H4 (cell line): ENCODE measurements at regions not wholly inside any gene's neighbourhood (a gene's known extent, or its start where the extent isn't known, plus 50 kb on each side); places are given as distances from the start of the nearest gene placed in this dataset.

ENCODE experiments used
- DNase-seq: peaks from one replicate; pipeline ENCODE4 v3.0.0-alpha.2; 2015; ENCODE audit warnings: low spot score

DNA sequence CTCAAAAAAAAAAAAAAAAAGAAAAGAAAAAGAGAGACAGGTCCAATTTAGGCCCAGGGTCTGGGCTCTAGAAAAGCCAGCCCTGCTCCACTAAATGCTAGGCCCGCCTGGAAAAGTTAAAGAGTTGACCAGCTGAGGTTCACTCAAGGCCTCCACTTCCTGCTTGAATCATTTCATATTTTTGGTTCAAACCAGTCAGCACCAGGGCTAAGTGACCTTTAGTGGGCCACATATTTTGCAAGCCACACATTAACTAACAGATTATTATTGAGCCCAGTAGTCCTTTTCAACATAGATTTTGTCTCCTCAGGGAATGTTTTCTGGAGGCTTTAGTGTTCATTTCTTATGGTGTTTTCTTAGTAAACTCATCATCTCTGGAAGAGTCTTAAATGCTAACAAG lies 156.6 kb downstream of the TLR4 start:
- no peak for DNase-seq

DNA sequence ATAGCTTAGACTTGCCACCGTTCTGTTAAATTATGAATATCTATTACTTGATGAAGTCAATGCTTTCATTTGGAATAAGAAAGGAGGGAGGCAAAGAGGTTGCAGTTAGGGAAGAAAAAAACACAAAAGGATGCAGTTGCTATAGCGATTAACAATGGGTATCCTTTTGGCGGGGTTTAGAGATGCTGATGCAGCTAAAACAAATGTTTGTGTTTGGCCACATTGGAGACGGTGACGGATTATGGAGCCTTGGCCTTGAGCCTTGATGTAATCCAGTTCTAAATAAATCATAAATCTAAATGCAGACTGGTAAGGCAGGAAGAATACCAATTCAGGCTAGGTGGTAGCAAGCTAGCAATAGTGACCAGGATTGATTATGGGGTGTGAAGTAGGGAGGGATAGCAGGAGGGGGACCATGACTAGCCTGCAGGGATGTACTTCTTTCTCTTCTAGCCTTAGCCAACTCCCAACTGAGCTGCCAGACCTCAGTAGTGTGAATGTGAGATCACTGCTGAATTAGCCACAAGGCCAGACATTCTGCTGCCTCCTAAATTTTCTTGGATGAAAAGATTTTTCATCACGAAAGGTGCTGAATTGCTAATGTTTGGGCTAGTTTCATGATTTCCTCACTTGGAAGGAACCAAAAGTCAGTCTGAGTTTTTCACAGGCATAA lies 160.3 kb downstream of the TLR4 start:
- no peak for DNase-seq

- no peak for DNase-seq
These were observed 164.4 kb downstream of the TLR4 start for GRCh38 chr9:117868594-117868993.

- no peak for DNase-seq
These were observed 165.1 kb downstream of the TLR4 start for GRCh38 chr9:117869287-117869686.

DNA sequence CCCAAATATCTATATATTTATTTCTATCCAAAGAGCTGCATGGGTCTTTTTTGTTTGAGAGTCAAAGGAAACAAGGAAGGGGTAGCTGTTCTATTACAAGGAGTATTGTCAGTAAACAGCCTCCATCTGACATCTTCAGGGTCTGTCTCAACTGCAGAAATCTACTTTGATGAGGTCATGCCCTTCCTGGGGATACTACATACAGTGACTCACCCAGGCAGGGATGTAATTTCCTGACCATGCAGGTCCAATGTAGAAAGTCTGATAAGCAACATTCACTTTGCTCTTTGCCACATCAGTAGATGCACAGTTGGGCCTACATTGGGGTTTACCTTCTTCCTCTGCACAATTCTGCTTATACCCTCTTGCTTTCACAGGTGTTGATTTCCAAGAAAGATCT lies 165.5 kb downstream of the TLR4 start:
- DNase-seq, result no peak

DNA sequence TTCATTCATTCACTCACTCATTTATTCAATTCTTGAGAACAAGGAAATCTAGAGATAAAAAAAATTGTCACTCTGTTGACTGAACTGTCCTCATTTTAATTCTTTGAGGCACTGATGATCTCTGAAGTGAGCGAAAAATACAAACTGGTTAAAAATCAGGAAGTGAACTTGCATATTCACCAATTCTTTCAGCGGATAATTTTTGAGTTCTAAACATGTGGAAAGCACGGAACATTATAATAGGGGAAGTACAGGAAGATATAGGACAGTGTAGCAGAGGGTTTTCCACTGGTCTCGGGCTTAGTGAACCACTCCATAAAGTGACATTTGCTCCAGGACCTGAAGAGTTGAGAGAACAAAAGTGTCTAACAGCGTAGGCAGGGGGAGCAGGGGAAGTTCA lies 169.5 kb downstream of the TLR4 start:
- DNase-seq, result no peak

- DNase-seq, result no peak
These were observed 171.7 kb downstream of the TLR4 start for GRCh38 chr9:117875886-117876285.

GRCh38 chr9:117882171-117882570 lies 178.0 kb downstream of the TLR4 start:
- no peak for DNase-seq

GRCh38 chr9:117886616-117887015 lies 182.4 kb downstream of the TLR4 start:
- DNase-seq, result no peak

DNA sequence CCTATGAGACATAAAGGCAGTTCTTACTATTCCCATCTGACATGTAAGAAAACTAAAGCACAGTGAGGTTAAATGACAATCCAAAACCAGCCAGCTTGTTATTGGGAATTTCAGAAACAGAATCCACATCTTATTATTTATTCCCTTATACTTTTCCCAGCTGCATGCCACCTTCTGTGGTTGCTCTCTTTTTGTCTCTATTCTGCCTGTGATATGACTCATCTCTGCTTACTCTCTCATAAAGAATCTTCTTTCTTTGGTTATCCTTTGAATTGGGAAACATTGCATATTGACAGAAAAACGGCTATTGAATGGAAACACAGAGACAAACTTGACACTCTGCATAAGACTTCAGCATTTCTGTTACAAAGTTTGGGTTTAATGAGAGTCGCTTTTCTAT lies 183.2 kb downstream of the TLR4 start:
- no peak for DNase-seq

- no peak for DNase-seq
These were observed 183.7 kb downstream of the TLR4 start for GRCh38 chr9:117887941-117888340.

- DNase-seq, result no peak
These were observed 199.2 kb downstream of the TLR4 start for GRCh38 chr9:117903453-117903852.

GRCh38 chr9:117906763-117907162 lies 202.6 kb downstream of the TLR4 start:
- no peak for DNase-seq

DNA sequence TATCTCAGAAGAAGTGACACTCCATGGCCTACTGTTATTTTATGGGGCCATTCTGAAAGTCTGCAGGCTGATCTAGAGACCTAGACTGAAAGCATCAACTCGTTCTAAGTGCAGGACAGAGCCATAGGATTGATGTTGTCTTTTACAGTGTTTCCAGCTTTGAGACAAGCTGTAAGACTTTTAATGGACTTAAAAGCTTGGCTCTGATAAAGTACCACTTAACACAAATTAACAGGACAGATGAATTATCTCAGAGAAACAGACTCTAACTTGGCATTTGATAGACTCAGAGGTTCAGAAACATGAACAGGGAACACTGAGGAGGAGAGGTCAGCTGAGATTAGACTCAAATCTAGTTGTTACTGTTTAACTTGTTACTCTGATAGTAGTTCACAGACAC lies 203.2 kb downstream of the TLR4 start:
- no peak for DNase-seq

DNA sequence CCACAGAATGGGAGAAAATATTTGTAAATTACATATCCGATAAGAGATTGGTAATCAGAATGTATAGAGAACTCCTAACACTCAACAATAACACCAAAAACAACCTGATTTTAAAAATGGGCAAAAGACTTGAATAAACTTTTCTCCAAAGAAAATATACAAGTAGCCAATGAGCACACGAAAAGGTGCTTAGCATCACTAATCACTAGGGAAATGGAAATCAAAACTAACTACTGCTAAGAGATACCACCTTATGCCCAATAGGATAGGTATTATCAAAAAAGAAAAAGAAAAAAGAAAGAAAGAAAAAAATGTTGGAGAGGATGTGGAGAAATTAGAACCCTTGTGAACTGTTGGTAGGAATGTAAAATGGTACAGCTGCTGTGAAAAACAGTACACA lies 212.1 kb downstream of the TLR4 start:
- DNase-seq, result no peak

DNA sequence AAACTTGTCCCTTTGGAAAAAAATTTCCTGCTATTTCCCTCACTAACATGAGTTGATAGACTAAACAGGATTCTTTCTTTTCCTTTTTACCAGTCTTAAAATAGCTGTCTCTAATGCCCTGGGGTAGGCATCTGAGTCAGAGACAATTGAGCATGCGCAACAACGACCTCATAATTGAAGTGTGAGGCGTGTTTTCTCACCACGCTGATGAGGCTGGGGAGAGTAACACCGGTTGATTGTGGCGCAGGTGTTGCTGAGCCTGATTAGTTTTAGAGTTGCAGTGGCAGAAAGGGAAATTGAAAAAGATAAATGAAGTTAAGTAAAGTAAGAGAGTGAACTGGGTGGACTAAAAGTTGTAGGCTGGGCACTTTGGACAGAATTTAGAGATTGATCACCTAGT lies 213.7 kb downstream of the TLR4 start:
- DNase-seq, result no peak

- DNase-seq, result no peak
These were observed 215.3 kb downstream of the TLR4 start for GRCh38 chr9:117919538-117919937.

DNA sequence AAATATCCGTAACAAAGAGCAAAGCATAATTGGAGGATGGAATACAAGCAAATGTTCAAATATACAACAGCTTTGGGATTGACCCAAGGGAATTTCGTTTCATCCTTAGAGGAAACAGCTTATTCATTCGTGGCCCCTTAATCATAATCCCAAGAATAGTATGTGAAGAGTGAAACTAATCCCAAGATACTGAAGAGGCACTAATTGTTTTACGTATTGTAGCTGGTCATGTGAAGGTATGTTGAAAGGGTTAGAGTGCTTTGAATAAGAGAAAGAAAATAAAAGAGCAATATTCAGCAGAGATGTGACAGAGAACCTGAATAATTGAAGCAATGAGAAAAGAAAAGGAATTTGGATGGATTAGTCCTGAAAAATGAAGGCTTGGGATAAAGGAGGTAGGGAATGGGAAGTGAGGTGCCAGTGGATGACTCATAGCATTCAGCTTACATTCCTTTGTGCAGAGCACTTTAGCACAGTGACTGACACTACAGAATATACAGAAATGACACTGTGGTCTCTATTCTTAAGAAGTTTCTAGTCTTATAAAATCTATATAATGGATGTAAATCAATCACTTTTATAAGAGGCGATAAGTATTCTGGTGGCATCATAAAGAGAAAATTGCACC lies 221.9 kb downstream of the TLR4 start:
- no peak for DNase-seq

GRCh38 chr9:117927354-117927753 lies 223.2 kb downstream of the TLR4 start:
- DNase-seq, result no peak

GRCh38 chr9:117929868-117930267 lies 225.7 kb downstream of the TLR4 start:
- DNase-seq, result no peak

DNA sequence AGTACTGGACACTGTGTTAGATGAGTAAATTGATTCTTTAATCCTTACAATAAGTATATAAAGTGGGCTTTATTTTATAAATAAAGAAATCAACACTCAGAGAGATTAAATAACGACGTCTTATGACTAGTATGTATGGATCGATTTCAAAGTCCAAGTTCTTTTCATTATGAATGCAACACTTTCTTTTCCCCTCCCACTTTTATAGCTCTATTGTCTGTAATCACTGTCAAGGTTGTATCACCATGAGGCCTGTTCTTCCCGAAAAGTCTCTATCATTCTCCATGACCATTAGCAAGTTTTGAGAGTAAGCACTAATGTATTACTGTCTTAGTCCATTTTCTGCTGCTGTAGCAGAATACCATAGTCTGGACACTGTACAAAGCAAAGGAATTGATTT lies 228.4 kb downstream of the TLR4 start:
- no peak for DNase-seq

DNA sequence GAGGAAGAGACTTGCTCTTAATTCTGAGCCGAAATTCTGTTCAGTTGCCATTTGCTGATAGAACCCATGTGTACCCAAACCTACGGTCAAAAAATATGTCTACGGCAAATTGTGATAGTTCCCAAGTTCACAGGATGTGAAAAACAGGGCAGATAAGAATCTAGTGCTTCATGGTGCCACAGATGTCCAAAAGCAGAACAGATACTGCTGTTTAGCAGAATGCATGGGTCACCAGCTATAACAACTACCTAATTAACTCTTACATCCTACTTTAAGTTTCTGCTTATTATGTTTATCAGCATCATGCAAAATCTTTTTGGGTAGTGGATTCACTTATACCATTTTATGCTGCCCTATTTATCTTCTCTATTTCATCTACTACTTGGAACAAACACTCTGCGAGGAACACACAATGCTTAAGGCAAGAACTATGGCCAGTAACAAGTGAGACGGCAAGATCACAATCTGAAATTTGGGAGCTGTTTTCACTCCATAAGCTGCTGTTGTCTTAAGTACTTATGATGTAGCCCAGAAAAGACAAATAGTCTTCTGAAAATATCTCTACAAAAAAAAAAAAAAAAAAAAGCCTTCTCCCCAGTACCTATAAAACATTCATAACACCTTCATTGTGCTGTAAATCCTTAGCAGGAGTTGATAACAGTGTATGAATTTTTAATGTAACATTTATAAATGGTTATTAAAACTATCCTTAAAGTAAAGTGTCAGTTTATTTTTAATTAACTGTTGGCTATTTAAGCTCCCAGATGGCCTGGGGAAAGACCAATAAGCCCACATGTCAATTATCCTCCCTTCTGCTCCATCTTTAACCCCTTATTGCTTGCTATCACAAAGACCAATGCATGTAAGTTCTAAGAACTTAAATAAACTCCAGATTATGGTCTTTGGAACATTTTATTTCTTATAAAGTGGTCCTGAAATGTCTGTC lies 232.3 kb downstream of the TLR4 start:
- DNase-seq, result no peak

GRCh38 chr9:117938086-117938485 lies 233.9 kb downstream of the TLR4 start:
- no peak for DNase-seq
